ENCODE measurements at regions not wholly inside any gene's neighbourhood (a gene's known extent, or its start where the extent isn't known, plus 50 kb on each side); places are given as distances from the start of the nearest gene placed in this dataset.

- Histone ChIP-seq H3K79me2 (ENCODE audit: low read length) (no peaks in the 10 kb centered on the region), H3K9me3 (replicated peaks; ENCODE audit: insufficient read depth, low read length) (no peaks in the 10 kb centered on the region), H2AFZ (ENCODE audit: low read length) (no peak overlapping the region), H4K20me1 (ENCODE audit: insufficient read depth, low read length) (no peaks in the 10 kb centered on the region), H3K27ac (ENCODE audit: low read length) (no peak overlapping the region), H3F3A (ENCODE audit: insufficient read depth, low read length) (no peaks in the 10 kb centered on the region), H3K4me2 (ENCODE audit: low read depth, low read length) (no peak overlapping the region), H3K9me2 (replicated peaks; ENCODE audit: insufficient read depth, low read length) (no peaks in the 10 kb centered on the region), H3K27me3 (replicated peaks; ENCODE audit: insufficient read depth, low read length) (no peaks in the 10 kb centered on the region), H3K4me1 (ENCODE audit: low read length) (no peaks in the 10 kb centered on the region), H3K36me3 (replicated peaks; ENCODE audit: insufficient read depth, low read length) (no peaks in the 10 kb centered on the region), H3K4me3 (ENCODE audit: low read length) (no peak overlapping the region), H3K9ac (ENCODE audit: low read length) (no peak overlapping the region)
- DNase-seq, result no peak
- TF ChIP-seq CTCF (IDR thresholded peaks at IDR 0.05; ENCODE audit: low read length), result no peak
- TF ChIP-seq EZH2 (optimal IDR thresholded peaks at IDR 0.05; ENCODE audit: low read depth, low read length), result no peak
- TF ChIP-seq EZH2phosphoT487 (IDR thresholded peaks at IDR 0.05; ENCODE audit: low read length), result no peak
Measured at GRCh38 chr16:22643886-22644285, 133.2 kb downstream of the NPIPB5 start.

- no peak overlapping the region for H3K4me3 ChIP-seq (ENCODE audit: low read length)
- H3K79me2 ChIP-seq (ENCODE audit: low read length), result no peaks in the 10 kb centered on the region
- TF ChIP-seq CTCF (IDR thresholded peaks at IDR 0.05; ENCODE audit: low read length), result no peak
- no peak for TF ChIP-seq EZH2phosphoT487 (IDR thresholded peaks at IDR 0.05; ENCODE audit: low read length)
- no peak for TF ChIP-seq EZH2 (optimal IDR thresholded peaks at IDR 0.05; ENCODE audit: low read depth, low read length)
- no peaks in the 10 kb centered on the region for H3K4me1 ChIP-seq (ENCODE audit: low read length)
- H3K9ac ChIP-seq (ENCODE audit: low read length), result no peak overlapping the region
- no peak overlapping the region for H3K27ac ChIP-seq (ENCODE audit: low read length)
- H3K9me2 ChIP-seq (replicated peaks; ENCODE audit: insufficient read depth, low read length), result no peaks in the 10 kb centered on the region
- H3K4me2 ChIP-seq (ENCODE audit: low read depth, low read length), result no peak overlapping the region
- H2AFZ ChIP-seq (ENCODE audit: low read length), result no peak overlapping the region
- no peaks in the 10 kb centered on the region for H3K9me3 ChIP-seq (replicated peaks; ENCODE audit: insufficient read depth, low read length)
- DNase-seq, result no peak
- H3K36me3 ChIP-seq (replicated peaks; ENCODE audit: insufficient read depth, low read length), result no peaks in the 10 kb centered on the region
- H3F3A ChIP-seq (ENCODE audit: insufficient read depth, low read length), result no peaks in the 10 kb centered on the region
- no peaks in the 10 kb centered on the region for H4K20me1 ChIP-seq (ENCODE audit: insufficient read depth, low read length)
- no peaks in the 10 kb centered on the region for H3K27me3 ChIP-seq (replicated peaks; ENCODE audit: insufficient read depth, low read length)
Measured at GRCh38 chr16:22645868-22646267, 135.2 kb downstream of the NPIPB5 start.

GRCh38 chr16:22646948-22647556 is 136.4 kb downstream of the NPIPB5 start:
- no peak for DNase-seq
- no peaks in the 10 kb centered on the region for H3K9me2 ChIP-seq (replicated peaks; ENCODE audit: insufficient read depth, low read length)
- H3F3A ChIP-seq (ENCODE audit: insufficient read depth, low read length), result no peaks in the 10 kb centered on the region
- no peak overlapping the region for H3K9ac ChIP-seq (ENCODE audit: low read length)
- H3K4me2 ChIP-seq (ENCODE audit: low read depth, low read length), result no peak overlapping the region
- H3K36me3 ChIP-seq (replicated peaks; ENCODE audit: insufficient read depth, low read length), result no peaks in the 10 kb centered on the region
- H3K79me2 ChIP-seq (ENCODE audit: low read length), result no peaks in the 10 kb centered on the region
- no peak overlapping the region for H3K27ac ChIP-seq (ENCODE audit: low read length)
- H4K20me1 ChIP-seq (ENCODE audit: insufficient read depth, low read length), result no peaks in the 10 kb centered on the region
- no peaks in the 10 kb centered on the region for H3K9me3 ChIP-seq (replicated peaks; ENCODE audit: insufficient read depth, low read length)
- no peak overlapping the region for H2AFZ ChIP-seq (ENCODE audit: low read length)
- H3K4me1 ChIP-seq (ENCODE audit: low read length), result no peaks in the 10 kb centered on the region
- no peak for TF ChIP-seq EZH2 (optimal IDR thresholded peaks at IDR 0.05; ENCODE audit: low read depth, low read length)
- no peak for TF ChIP-seq EZH2phosphoT487 (IDR thresholded peaks at IDR 0.05; ENCODE audit: low read length)
- TF ChIP-seq CTCF (IDR thresholded peaks at IDR 0.05; ENCODE audit: low read length), result no peak
- H3K27me3 ChIP-seq (replicated peaks; ENCODE audit: insufficient read depth, low read length), result no peaks in the 10 kb centered on the region
- H3K4me3 ChIP-seq (ENCODE audit: low read length), result no peak overlapping the region

Measured in MM.1S (cell line).